ENCODE measurements at regions not wholly inside any gene's neighbourhood (a gene's known extent, or its start where the extent isn't known, plus 50 kb on each side); places are given as distances from the start of the nearest gene placed in this dataset.

DNA sequence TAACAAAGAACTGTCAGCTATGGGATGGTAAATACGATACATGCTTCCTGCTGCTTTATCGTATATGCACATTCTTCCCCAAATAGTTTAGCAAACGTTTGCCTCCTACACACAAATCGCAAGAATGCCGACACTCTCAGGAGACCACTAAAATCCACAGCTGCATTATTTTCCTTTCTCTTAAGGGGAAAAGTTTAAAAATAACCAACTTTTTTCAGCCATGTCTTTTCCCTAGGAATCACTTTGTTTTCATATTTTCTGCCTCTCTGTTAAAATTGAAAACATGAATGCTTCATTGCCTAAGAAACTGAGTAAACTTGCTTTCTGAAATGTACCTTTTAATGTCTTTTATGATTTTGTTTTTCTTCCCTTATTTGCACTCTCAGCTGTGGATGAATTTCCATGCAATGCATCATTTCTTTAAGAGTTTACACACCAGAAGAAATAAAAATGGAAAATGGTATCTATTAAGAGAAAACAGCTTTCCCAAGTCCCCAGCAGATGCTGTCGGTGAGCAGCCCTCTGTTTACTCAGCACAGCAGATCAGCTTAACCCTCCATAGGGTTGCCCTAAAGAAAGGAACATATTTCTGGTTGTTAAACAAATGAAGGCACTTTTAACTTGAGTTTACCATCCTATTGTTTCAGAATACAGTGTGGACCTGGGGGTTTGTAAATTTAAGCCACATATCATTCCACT lies 66.2 kb downstream of the IZUMO3 start:
- H3K27me3 ChIP-seq (ENCODE audit: control insufficient read depth in 1 of 2, insufficient read depth in 2 of 2, low read length in 2 of 2) = no peaks in the 10 kb centered on the region
- H3K79me2 ChIP-seq (ENCODE audit: insufficient read depth, low read length) = no peaks in the 10 kb centered on the region
- H4K20me1 ChIP-seq (ENCODE audit: insufficient read depth, low read length) = no peaks in the 10 kb centered on the region
- ATAC-seq = no peak
- 10% methylated on average over 6 of the region's 6 CpGs for WGBS (ENCODE audit: low lambda C conversion rate)
- no peaks in the 10 kb centered on the region for H3K36me3 ChIP-seq (replicated peaks in 1 of 2; ENCODE audit: control insufficient read depth in 1 of 2, insufficient read depth in 2 of 2, low read length in 2 of 2)
- intact Hi-C loops (cut with micrococcal nuclease; ENCODE audit: unreplicated experiment) = no loop called here
- H3K9me3 ChIP-seq (ENCODE audit: low read length) = peaks cover 39% of the 10 kb centered on the region
- ChIA-PET CTCF (ENCODE audit: low intra/inter-chr PET ratio, low total read pairs) (no interaction called here), POLR2A (no interaction called here)
- no peaks in the 10 kb centered on the region for H3K4me1 ChIP-seq (ENCODE audit: insufficient read depth, low read length)
- FAIRE-seq = no peak
- no peak overlapping the region for H3K9ac ChIP-seq (ENCODE audit: insufficient read depth, low read depth, low read length)
- in situ Hi-C loops (cut with HindIII; ENCODE audit: extremely low pct_ligation_motif_present, low pct_unique_long_range_greater_than_20kb) = no loop called here
- H3K4me3 ChIP-seq (replicated peaks in 1 of 3; ENCODE audit: insufficient read depth in 1 of 3, low read depth in 2 of 3, low read length in 3 of 3) = no peak overlapping the region
- BruUV-seq (replicated peaks) = no TSS peak
- no peak for DNase-seq (ENCODE audit: low spot score)
- TF ChIP-seq, protein P1, sequence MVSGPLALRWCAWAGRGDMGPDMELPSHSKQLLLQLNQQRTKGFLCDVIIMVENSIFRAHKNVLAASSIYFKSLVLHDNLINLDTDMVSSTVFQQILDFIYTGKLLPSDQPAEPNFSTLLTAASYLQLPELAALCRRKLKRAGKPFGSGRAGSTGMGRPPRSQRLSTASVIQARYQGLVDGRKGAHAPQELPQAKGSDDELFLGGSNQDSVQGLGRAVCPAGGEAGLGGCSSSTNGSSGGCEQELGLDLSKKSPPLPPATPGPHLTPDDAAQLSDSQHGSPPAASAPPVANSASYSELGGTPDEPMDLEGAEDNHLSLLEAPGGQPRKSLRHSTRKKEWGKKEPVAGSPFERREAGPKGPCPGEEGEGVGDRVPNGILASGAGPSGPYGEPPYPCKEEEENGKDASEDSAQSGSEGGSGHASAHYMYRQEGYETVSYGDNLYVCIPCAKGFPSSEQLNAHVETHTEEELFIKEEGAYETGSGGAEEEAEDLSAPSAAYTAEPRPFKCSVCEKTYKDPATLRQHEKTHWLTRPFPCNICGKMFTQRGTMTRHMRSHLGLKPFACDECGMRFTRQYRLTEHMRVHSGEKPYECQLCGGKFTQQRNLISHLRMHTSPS (CRISPR knock-in tag; IDR thresholded peaks at IDR 0.05; ENCODE audit: low read depth) = no peak
- TF ChIP-seq ZFP37 (CRISPR knock-in tag; IDR thresholded peaks at IDR 0.05; ENCODE audit: borderline replicate concordance) = no peak
- TF ChIP-seq, protein P2, sequence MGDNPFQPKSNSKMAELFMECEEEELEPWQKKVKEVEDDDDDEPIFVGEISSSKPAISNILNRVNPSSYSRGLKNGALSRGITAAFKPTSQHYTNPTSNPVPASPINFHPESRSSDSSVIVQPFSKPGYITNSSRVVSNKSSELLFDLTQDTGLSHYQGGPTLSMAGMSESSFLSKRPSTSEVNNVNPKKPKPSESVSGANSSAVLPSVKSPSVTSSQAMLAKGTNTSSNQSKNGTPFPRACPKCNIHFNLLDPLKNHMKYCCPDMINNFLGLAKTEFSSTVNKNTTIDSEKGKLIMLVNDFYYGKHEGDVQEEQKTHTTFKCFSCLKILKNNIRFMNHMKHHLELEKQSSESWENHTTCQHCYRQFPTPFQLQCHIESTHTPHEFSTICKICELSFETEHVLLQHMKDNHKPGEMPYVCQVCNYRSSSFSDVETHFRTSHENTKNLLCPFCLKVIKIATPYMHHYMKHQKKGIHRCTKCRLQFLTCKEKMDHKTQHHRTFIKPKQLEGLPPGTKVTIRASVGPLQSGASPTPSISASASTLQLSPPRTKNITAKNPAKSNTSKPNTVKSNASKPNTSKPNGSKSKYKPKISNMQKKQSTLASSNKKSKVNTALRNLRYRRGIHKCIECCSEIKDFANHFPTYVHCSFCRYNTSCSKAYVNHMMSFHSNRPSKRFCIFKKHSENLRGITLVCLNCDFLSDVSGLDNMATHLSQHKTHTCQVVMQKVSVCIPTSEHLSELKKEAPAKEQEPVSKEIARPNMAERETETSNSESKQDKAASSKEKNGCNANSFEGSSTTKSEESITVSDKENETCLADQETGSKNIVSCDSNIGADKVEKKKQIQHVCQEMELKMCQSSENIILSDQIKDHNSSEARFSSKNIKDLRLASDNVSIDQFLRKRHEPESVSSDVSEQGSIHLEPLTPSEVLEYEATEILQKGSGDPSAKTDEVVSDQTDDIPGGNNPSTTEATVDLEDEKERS (CRISPR knock-in tag; IDR thresholded peaks at IDR 0.05) = no peak
- no peak for TF ChIP-seq BHLHE40 (IDR thresholded peaks at IDR 0.05; ENCODE audit: low read length)
- TF ChIP-seq MED8 (CRISPR knock-in tag; IDR thresholded peaks at IDR 0.05; ENCODE audit: insufficient replicate concordance) = no peak
- no peak for TF ChIP-seq SMAD1 (CRISPR knock-in tag; IDR thresholded peaks at IDR 0.05; ENCODE audit: borderline replicate concordance, low read depth)
- no peak for TF ChIP-seq THAP11 (CRISPR knock-in tag; IDR thresholded peaks at IDR 0.05)
- no peak for TF ChIP-seq ZNF891 (CRISPR knock-in tag; IDR thresholded peaks at IDR 0.05)
- no peak for TF ChIP-seq ZSCAN22 (CRISPR knock-in tag; IDR thresholded peaks at IDR 0.05)
- no peak for TF ChIP-seq YY1 (IDR thresholded peaks at IDR 0.05; ENCODE audit: insufficient read depth, insufficient replicate concordance, low read depth, low read length)
- TF ChIP-seq ZNF816 (CRISPR knock-in tag; IDR thresholded peaks at IDR 0.05; ENCODE audit: borderline replicate concordance) = no peak
- TF ChIP-seq EP300 (IDR thresholded peaks at IDR 0.05; ENCODE audit: low read depth in 2 of 2, low read length in 2 of 2) = no peak
- TF ChIP-seq EP300 (CRISPR knock-in tag; IDR thresholded peaks at IDR 0.05; ENCODE audit: borderline replicate concordance) = no peak
- TF ChIP-seq ZNF354B (CRISPR knock-in tag; IDR thresholded peaks at IDR 0.05) = no peak
- TF ChIP-seq, protein P3, sequence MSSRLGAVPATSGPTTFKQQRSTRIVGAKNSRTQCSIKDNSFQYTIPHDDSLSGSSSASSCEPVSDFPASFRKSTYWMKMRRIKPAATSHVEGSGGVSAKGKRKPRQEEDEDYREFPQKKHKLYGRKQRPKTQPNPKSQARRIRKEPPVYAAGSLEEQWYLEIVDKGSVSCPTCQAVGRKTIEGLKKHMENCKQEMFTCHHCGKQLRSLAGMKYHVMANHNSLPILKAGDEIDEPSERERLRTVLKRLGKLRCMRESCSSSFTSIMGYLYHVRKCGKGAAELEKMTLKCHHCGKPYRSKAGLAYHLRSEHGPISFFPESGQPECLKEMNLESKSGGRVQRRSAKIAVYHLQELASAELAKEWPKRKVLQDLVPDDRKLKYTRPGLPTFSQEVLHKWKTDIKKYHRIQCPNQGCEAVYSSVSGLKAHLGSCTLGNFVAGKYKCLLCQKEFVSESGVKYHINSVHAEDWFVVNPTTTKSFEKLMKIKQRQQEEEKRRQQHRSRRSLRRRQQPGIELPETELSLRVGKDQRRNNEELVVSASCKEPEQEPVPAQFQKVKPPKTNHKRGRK (CRISPR knock-in tag; IDR thresholded peaks at IDR 0.05) = no peak
- no peak for TF ChIP-seq MEIS1 (CRISPR knock-in tag; IDR thresholded peaks at IDR 0.05; ENCODE audit: borderline replicate concordance)
- no peak for TF ChIP-seq ZNF850 (CRISPR knock-in tag; conservative IDR thresholded peaks at IDR 0.05)
- no peak for TF ChIP-seq ZNF616 (CRISPR knock-in tag; IDR thresholded peaks at IDR 0.05; ENCODE audit: low read depth)
- no peak for TF ChIP-seq MTA1 (CRISPR knock-in tag; IDR thresholded peaks at IDR 0.05; ENCODE audit: borderline replicate concordance)
- no peak overlapping the region for H2AFZ ChIP-seq (ENCODE audit: low read length)
- no peak overlapping the region for H3K4me2 ChIP-seq (ENCODE audit: low read depth, low read length)
- no peak overlapping the region for H3K27ac ChIP-seq (ENCODE audit: extremely low read length, insufficient read depth, low read length)
